Astrocyte of the spinal cord (primary cell): ENCODE measurements at regions not wholly inside any gene's neighbourhood (a gene's known extent, or its start where the extent isn't known, plus 50 kb on each side); places are given as distances from the start of the nearest gene placed in this dataset.

Source experiments
- DNase-seq: peaks from one replicate; pipeline ENCODE4 v3.0.0; 2011; ENCODE audit warnings: low read depth, low spot score
- H3K4me3 ChIP-seq: 2 replicates; pipeline ENCODE4 v1.5.1; 2011; ENCODE audit warnings: low read depth, mild to moderate bottlenecking, low read length, moderate library complexity
- CTCF ChIP-seq: IDR thresholded peaks from 2 replicates; pipeline ENCODE4 v1.5.1; 2012; ENCODE audit warnings: low read depth, mild to moderate bottlenecking, low read length, inconsistent platforms
- in situ Hi-C: cut with HindIII; loops from 2 replicates; pipeline ENCODE4 v1.10.0; 2017; ENCODE audit warnings: low sequenced_read_pairs

GRCh38 chr12:89985935-89986334 lies 277.3 kb upstream of the ATP2B1 start:
- in situ Hi-C loops, result no loop called here
- H3K4me3 ChIP-seq, result no peak overlapping the region
- TF ChIP-seq CTCF, result no peak
- DNase-seq, result no peak

GRCh38 chr12:89984846-89985245 lies 276.2 kb upstream of the ATP2B1 start:
- H3K4me3 ChIP-seq, result no peak overlapping the region
- no peak for DNase-seq
- in situ Hi-C loops, result no loop called here
- no peak for TF ChIP-seq CTCF

- H3K4me3 ChIP-seq, result no peak overlapping the region
- in situ Hi-C loops, result no loop called here
- no peak for DNase-seq
- TF ChIP-seq CTCF, result no peak
These were observed 275.0 kb upstream of the ATP2B1 start for GRCh38 chr12:89983622-89984021.

- H3K4me3 ChIP-seq, result no peak overlapping the region
- TF ChIP-seq CTCF, result no peak
- in situ Hi-C loops, result no loop called here
- DNase-seq, result no peak
These were observed 271.6 kb upstream of the ATP2B1 start for GRCh38 chr12:89980236-89980635.

- in situ Hi-C loops, result no loop called here
- no peak for DNase-seq
- TF ChIP-seq CTCF, result no peak
- H3K4me3 ChIP-seq, result no peak overlapping the region
These were observed 268.9 kb upstream of the ATP2B1 start for GRCh38 chr12:89977405-89978085.

GRCh38 chr12:89976866-89977265 lies 268.2 kb upstream of the ATP2B1 start:
- DNase-seq, result no peak
- no peak for TF ChIP-seq CTCF
- in situ Hi-C loops, result no loop called here
- no peak overlapping the region for H3K4me3 ChIP-seq
